ENCODE measurements at regions not wholly inside any gene's neighbourhood (a gene's known extent, or its start where the extent isn't known, plus 50 kb on each side); places are given as distances from the start of the nearest gene placed in this dataset.

GRCh38 chr2:136173126-136173525 is 55.2 kb upstream of the CXCR4 start:
- no peak for TF ChIP-seq NFRKB (IDR thresholded peaks at IDR 0.05)
- no peak for TF ChIP-seq ELF4 (IDR thresholded peaks at IDR 0.05)
- no peak for TF ChIP-seq SUZ12 (IDR thresholded peaks at IDR 0.05)
- TF ChIP-seq SP1 (IDR thresholded peaks at IDR 0.05), result no peak

Data from HEK293T (cell line).